H1 (cell line): ENCODE measurements at regions not wholly inside any gene's neighbourhood (a gene's known extent, or its start where the extent isn't known, plus 50 kb on each side); places are given as distances from the start of the nearest gene placed in this dataset.

Experiments
- CTCF ChIA-PET: fragments of 300-600 bp; sonication (Branson Sonifier 250); formaldehyde crosslinking; loops from one replicate; lab custom pipeline; 2021; ENCODE audit not compliant: partially characterized antibody; lab: Charles Lee
- POLR2A ChIA-PET: fragments of 300-600 bp; sonication (Branson Sonifier 250); formaldehyde crosslinking; loops from one replicate; lab custom pipeline; 2021; ENCODE audit warnings: inconsistent platforms; ENCODE audit not compliant: partially characterized antibody; lab: Charles Lee
- DNase-seq, 2 experiments: peaks; one replicate each; pipeline versions ENCODE4 v3.0.0 to v3.0.0-alpha.2; 2010 to 2022; ENCODE audit warnings: low spot score in 2 of 2, low read depth in 1 of 2, mixed read lengths in 1 of 2
- FAIRE-seq: peaks from 2 replicates; lab custom pipeline; 2011; peaks lifted over from hg19 to GRCh38; lab: Jason Lieb, UNC
- H2AFZ ChIP-seq: 2 replicates; pipeline ENCODE4 v1.8.1; 2012; ENCODE audit warnings: low read length, inconsistent platforms
- H2AK5ac ChIP-seq: 2 replicates; pipeline ENCODE4 v1.6.1; 2013; ENCODE audit warnings: low read depth, low read length
- H2BK120ac ChIP-seq: replicated peaks from 2 replicates; pipeline ENCODE3; 2013; ENCODE audit warnings: low read depth, low read length, inconsistent platforms
- H2BK12ac ChIP-seq: 2 replicates; pipeline ENCODE4 v1.6.1; 2013; ENCODE audit warnings: low read depth, low read length
- H2BK15ac ChIP-seq: 2 replicates; pipeline ENCODE4 v1.6.1; 2013; ENCODE audit warnings: low read length
- H2BK20ac ChIP-seq: 2 replicates; pipeline ENCODE4 v1.6.1; 2013; ENCODE audit warnings: low read length
- H2BK5ac ChIP-seq: 2 replicates; pipeline ENCODE4 v1.6.1; 2013; ENCODE audit warnings: low read depth, low read length
- H3K14ac ChIP-seq: 2 replicates; pipeline ENCODE4 v1.6.1; 2013; ENCODE audit warnings: inconsistent platforms; ENCODE audit not compliant: insufficient read length
- H3K18ac ChIP-seq: 2 replicates; pipeline ENCODE4 v1.6.1; 2013; ENCODE audit warnings: low read length; ENCODE audit errors: extremely low read depth
- H3K23ac ChIP-seq: 2 replicates; pipeline ENCODE4 v1.6.1; 2013; ENCODE audit warnings: inconsistent platforms; ENCODE audit not compliant: insufficient read length
- H3K23me2 ChIP-seq: 2 replicates; pipeline ENCODE4 v1.6.1; 2013; ENCODE audit warnings: low read depth, low read length
- H3K27ac ChIP-seq: 2 replicates; pipeline ENCODE4 v1.6.1; 2011; ENCODE audit warnings: low read depth, low read length, inconsistent platforms
- H3K27me3 ChIP-seq, 4 experiments: replicated peaks in 1 of 4; 1 replicate in 1 of 4; 2 replicates in 3 of 4; pipeline versions ENCODE4 v1.6.1 to v1.8.1; 2011 to 2013; ENCODE audit warnings: low read length in 3 of 4, mild to moderate bottlenecking in 3 of 4, inconsistent platforms in 2 of 4, mixed read lengths in 2 of 4, moderate library complexity in 1 of 4; ENCODE audit not compliant: control insufficient read depth in 3 of 4, insufficient read depth in 3 of 4; ENCODE audit errors: extremely low read depth in 1 of 4
- H3K36me3 ChIP-seq, 4 experiments: 2 replicates each; pipeline versions ENCODE4 v1.6.1 to v1.8.1; 2011 to 2013; ENCODE audit warnings: mild to moderate bottlenecking in 4 of 4, low read length in 3 of 4, moderate library complexity in 2 of 4, control low read depth in 1 of 4, inconsistent platforms in 1 of 4; ENCODE audit not compliant: insufficient read depth in 4 of 4, control insufficient read depth in 2 of 4
- H3K4ac ChIP-seq: replicated peaks from 2 replicates; pipeline ENCODE3; 2013; ENCODE audit warnings: low read length, low read depth, mixed read lengths, inconsistent platforms; ENCODE audit not compliant: insufficient read length
- H3K4me1 ChIP-seq, 4 experiments: replicated peaks in 1 of 4; 1 replicate in 1 of 4; 2 replicates in 3 of 4; pipeline versions ENCODE4 v1.6.1 to v1.8.1; 2011 to 2013; ENCODE audit warnings: low read length in 3 of 4, inconsistent platforms in 2 of 4, mixed read lengths in 1 of 4; ENCODE audit not compliant: insufficient read depth in 4 of 4, control insufficient read depth in 3 of 4
- H3K4me2 ChIP-seq, 2 experiments: 2 replicates each; pipeline versions ENCODE4 v1.6.1 to v1.8.1; 2011 to 2013; ENCODE audit warnings: low read depth in 2 of 2, low read length in 2 of 2, control low read depth in 1 of 2, inconsistent platforms in 1 of 2, mild to moderate bottlenecking in 1 of 2; ENCODE audit not compliant: insufficient read depth in 1 of 2
- H3K4me3 ChIP-seq, 4 experiments: fragments of 200-600, 300-600 bp in 1 of 4; sonication (generic), shearing (Covaris generic), sonication (Bioruptor Twin) in 1 of 4; 2 replicates each; pipeline versions ENCODE4 v1.5.1 to v1.8.1; 2011 to 2016; ENCODE audit warnings: low read length in 4 of 4, low read depth in 3 of 4, control low read depth in 2 of 4, inconsistent platforms in 2 of 4, mild to moderate bottlenecking in 2 of 4, mixed read lengths in 1 of 4, moderate library complexity in 1 of 4; ENCODE audit not compliant: insufficient read depth in 2 of 4; ENCODE audit errors: extremely low read depth in 1 of 4
- H3K56ac ChIP-seq: replicated peaks from 2 replicates; pipeline ENCODE3; 2013; ENCODE audit warnings: low read depth, mild to moderate bottlenecking, mixed read lengths, low read length, inconsistent platforms; ENCODE audit not compliant: insufficient read length
- H3K79me1 ChIP-seq: 2 replicates; pipeline ENCODE4 v1.6.1; 2013; ENCODE audit warnings: low read depth, low read length, control low read depth
- H3K79me2 ChIP-seq, 2 experiments: 2 replicates each; pipeline versions ENCODE4 v1.6.1 to v1.8.1; 2012 to 2013; ENCODE audit warnings: low read length in 2 of 2, mild to moderate bottlenecking in 2 of 2, inconsistent platforms in 1 of 2; ENCODE audit not compliant: insufficient read depth in 2 of 2, control insufficient read depth in 1 of 2
- H3K9ac ChIP-seq, 4 experiments: replicated peaks in 1 of 4; 1 replicate in 1 of 4; 2 replicates in 3 of 4; pipeline versions ENCODE4 v1.6.1 to v1.8.1; 2011 to 2013; ENCODE audit warnings: low read depth in 3 of 4, low read length in 3 of 4, control low read depth in 2 of 4, mild to moderate bottlenecking in 2 of 4, moderate library complexity in 2 of 4, inconsistent platforms in 1 of 4; ENCODE audit errors: extremely low read depth in 1 of 4
- H3K9me3 ChIP-seq, 2 experiments: 2 replicates each; pipeline versions ENCODE4 v1.6.1 to v1.8.1; 2012 to 2013; ENCODE audit warnings: mild to moderate bottlenecking in 2 of 2, moderate library complexity in 2 of 2, control low read depth in 1 of 2, inconsistent platforms in 1 of 2, low read depth in 1 of 2, low read length in 1 of 2, mixed read lengths in 1 of 2; ENCODE audit not compliant: insufficient read depth in 2 of 2
- H4K20me1 ChIP-seq, 2 experiments: replicated peaks in 1 of 2; 2 replicates each; pipeline versions ENCODE3 to v1.8.1; 2011 to 2013; ENCODE audit warnings: inconsistent platforms in 2 of 2, low read length in 2 of 2, mild to moderate bottlenecking in 1 of 2; ENCODE audit not compliant: insufficient read depth in 2 of 2, control insufficient read depth in 1 of 2
- H4K5ac ChIP-seq: 2 replicates; pipeline ENCODE4 v1.6.1; 2013; ENCODE audit warnings: low read length, low read depth, mixed read lengths, inconsistent platforms; ENCODE audit not compliant: insufficient read length
- H4K8ac ChIP-seq: 2 replicates; pipeline ENCODE4 v1.8.0; 2013; ENCODE audit warnings: mild to moderate bottlenecking, moderate library complexity, low read length, inconsistent platforms; ENCODE audit not compliant: insufficient read depth; ENCODE audit errors: extremely low read depth
- H4K91ac ChIP-seq: replicated peaks from 2 replicates; pipeline ENCODE3; 2013; ENCODE audit warnings: low read length, mixed read lengths, inconsistent platforms; ENCODE audit not compliant: insufficient read length
- BRCA1 ChIP-seq: IDR thresholded peaks from 2 replicates; pipeline ENCODE4 v1.6.1; 2012; ENCODE audit warnings: low read depth, low read length, improper control_type of control experiment
- CBX8 ChIP-seq: fragments of 300-800, 300-1000 bp; sonication (generic); IDR thresholded peaks from 2 replicates; pipeline ENCODE4 v1.7.1; 2016; ENCODE audit warnings: low read depth, low read length, borderline replicate concordance
- CHD1 ChIP-seq: IDR thresholded peaks from 2 replicates; pipeline ENCODE4 v1.6.1; 2012; ENCODE audit warnings: low read depth, low read length, improper control_type of control experiment
- CTCF ChIP-seq, 3 experiments: IDR thresholded peaks; 1 replicate in 2 of 3; 2 replicates in 1 of 3; pipeline versions ENCODE4 v1.5.1 to v1.6.1; 2011; ENCODE audit warnings: low read length in 3 of 3, mild to moderate bottlenecking in 3 of 3, inconsistent platforms in 2 of 3, low read depth in 1 of 3, moderate library complexity in 1 of 3; ENCODE audit not compliant: insufficient read depth in 1 of 3; ENCODE audit errors: control extremely low read depth in 1 of 3
- GABPA ChIP-seq: IDR thresholded peaks from 2 replicates; pipeline ENCODE4 v1.6.1; 2011; ENCODE audit warnings: mild to moderate bottlenecking, low read length, moderate library complexity, borderline replicate concordance; ENCODE audit not compliant: insufficient read depth
- POU5F1 ChIP-seq: IDR thresholded peaks from 2 replicates; pipeline ENCODE4 v1.6.1; 2011; ENCODE audit warnings: low read depth, mild to moderate bottlenecking, low read length, moderate library complexity
- RNF2 ChIP-seq: fragments of 200-900, 300-1000 bp; sonication (generic); IDR thresholded peaks from 2 replicates; pipeline ENCODE4 v1.7.1; 2016; ENCODE audit warnings: borderline replicate concordance, low read depth, mild to moderate bottlenecking, antibody characterized with exemption, low read length; ENCODE audit not compliant: poor library complexity, severe bottlenecking; ENCODE audit errors: missing control alignments
- SP4 ChIP-seq: IDR thresholded peaks from 2 replicates; pipeline ENCODE4 v1.6.1; 2012; ENCODE audit warnings: low read length, inconsistent platforms
- SUZ12 ChIP-seq: fragments of 200-600 bp; sonication (generic); IDR thresholded peaks from 2 replicates; pipeline ENCODE4 v1.6.1; 2012; ENCODE audit warnings: mild to moderate bottlenecking, inconsistent platforms, low read length, moderate library complexity, mixed read lengths
- TCF12 ChIP-seq: IDR thresholded peaks from 2 replicates; pipeline ENCODE4 v1.6.1; 2011; ENCODE audit warnings: low read depth, mild to moderate bottlenecking, low read length
- TEAD4 ChIP-seq: IDR thresholded peaks from 2 replicates; pipeline ENCODE4 v1.6.1; 2012; ENCODE audit warnings: low read depth, low read length, inconsistent platforms, mixed read lengths
- WGBS, 2 experiments: shearing (Covaris generic) in 1 of 2; methylation state at CpG; one replicate each; pipeline versions ENCODE4 v1.1.6 to v1.1.7; 2013 to 2015; ENCODE audit warnings: low lambda C conversion rate in 2 of 2, mixed read lengths in 2 of 2, inconsistent platforms in 1 of 2, low coverage in 1 of 2, missing lambda C conversion rate in 1 of 2; ENCODE audit not compliant: insufficient replicate concordance in 2 of 2, insufficient coverage in 1 of 2, insufficient read length in 1 of 2; ENCODE audit errors: extremely low coverage in 1 of 2, missing lambda C conversion rate in 1 of 2; 5-methylcytosine and 5-hydroxymethylcytosine counted together

- CTCF ChIA-PET, result interaction anchor here (0.6 to 2.1 kb wide), 3 partner anchors 11 to 304 kb away, joined by 3 to 9 read pairs (median 4); no protein-coding TSS in a partner anchor
- no peak for TF ChIP-seq GABPA
- TF ChIP-seq CHD1, result no peak
- TF ChIP-seq BRCA1, result no peak
- TF ChIP-seq TEAD4, result no peak
- no peak for TF ChIP-seq RNF2
- no peak for TF ChIP-seq CTCF (IDR thresholded peaks at IDR 0.05; ENCODE audit: control extremely low read depth in 1 of 3, insufficient read depth in 1 of 3, low read depth in 1 of 3, low read length in 3 of 3)
- no peak for TF ChIP-seq POU5F1
- TF ChIP-seq SUZ12, result no peak
- no peak for TF ChIP-seq SP4
- TF ChIP-seq TCF12, result no peak
- no peak for TF ChIP-seq CBX8
Measured at GRCh38 chr9:73056245-73056644, 95.4 kb upstream of the ANXA1 start.

More at GRCh38 chr9:73056245-73056644, 95.4 kb upstream of the ANXA1 start:
- Histone ChIP-seq H3K27ac (no peak overlapping the region), H3K23ac (no peak overlapping the region), H2BK12ac (no peak overlapping the region), H3K18ac (no peak overlapping the region), H2BK5ac (no peak overlapping the region), H3K4me1 (peaks cover 0 to 3% (median 0%) of the 10 kb centered on the region in 4 experiments; a peak in 2 of 7 replicates), H2BK15ac (no peak overlapping the region), H2AFZ (no peak overlapping the region), H4K5ac (no peak overlapping the region), H3K4me2 (no peak overlapping the region), H2BK20ac (no peak overlapping the region), H3K79me1 (no peaks in the 10 kb centered on the region), H4K91ac (no peak overlapping the region), H2BK120ac (no peak overlapping the region), H3K4me3 (no peak overlapping the region), H3K36me3 (no peaks in the 10 kb centered on the region), H4K8ac (no peak overlapping the region), H3K4ac (no peak overlapping the region), H2AK5ac (no peak overlapping the region), H3K9me3 (no peaks in the 10 kb centered on the region), H3K14ac (no peak overlapping the region), H4K20me1 (no peaks in the 10 kb centered on the region), H3K9ac (no peak overlapping the region), H3K79me2 (no peaks in the 10 kb centered on the region), H3K23me2 (no peaks in the 10 kb centered on the region), H3K56ac (no peak overlapping the region), H3K27me3 (no peaks in the 10 kb centered on the region)
- DNase-seq (no peak), FAIRE-seq (no peak)
- WGBS, 2 experiments, result 91% methylated on average over 5 of the region's 5 CpGs; no CpG with 5 or more reads in 1 of the 2 experiments
- POLR2A ChIA-PET, result no interaction called here
